SIG-M5 treated with dmso at 0.1 percent for 504 hours (cell line): ENCODE measurements at regions not wholly inside any gene's neighbourhood (a gene's known extent, or its start where the extent isn't known, plus 50 kb on each side); places are given as distances from the start of the nearest gene placed in this dataset.
"Not testable (repeated sequence)": the region's sequence is repeated elsewhere in the genome, so short reads cannot be mapped to it uniquely, and the experiment has no call there.

Experiments used
- DNase-seq: peaks from one replicate; lab custom pipeline; 2025; ENCODE audit not compliant: unreplicated experiment; lab: John Stamatoyannopoulos, UW

GRCh38 chr6:96276305-96276704 is 245.3 kb upstream of the UFL1 start:
- DNase-seq = no peak

- no peak for DNase-seq
Observed at GRCh38 chr6:96276856-96277255, 244.8 kb upstream of the UFL1 start.

DNA sequence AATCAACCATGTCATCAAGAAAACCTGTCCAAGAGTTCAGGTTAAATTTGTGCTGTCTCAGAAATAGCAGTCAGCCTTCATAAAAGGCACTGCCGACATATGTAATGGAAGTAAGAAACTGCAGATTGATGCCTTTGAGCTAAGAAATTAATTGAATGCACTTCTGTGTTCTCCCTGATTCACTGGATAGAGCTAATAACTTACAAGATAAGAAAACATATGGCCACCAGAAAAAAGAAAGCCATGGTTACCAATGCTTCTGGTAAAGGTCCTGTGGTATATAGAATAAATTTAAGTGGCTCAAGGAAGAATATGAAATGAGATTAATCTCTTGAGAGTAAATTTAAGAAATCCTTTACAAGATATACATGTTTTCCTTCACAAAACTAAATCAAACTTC is 242.5 kb upstream of the UFL1 start:
- DNase-seq = no peak

GRCh38 chr6:96286503-96286902 is 235.1 kb upstream of the UFL1 start:
- DNase-seq = no peak

DNA sequence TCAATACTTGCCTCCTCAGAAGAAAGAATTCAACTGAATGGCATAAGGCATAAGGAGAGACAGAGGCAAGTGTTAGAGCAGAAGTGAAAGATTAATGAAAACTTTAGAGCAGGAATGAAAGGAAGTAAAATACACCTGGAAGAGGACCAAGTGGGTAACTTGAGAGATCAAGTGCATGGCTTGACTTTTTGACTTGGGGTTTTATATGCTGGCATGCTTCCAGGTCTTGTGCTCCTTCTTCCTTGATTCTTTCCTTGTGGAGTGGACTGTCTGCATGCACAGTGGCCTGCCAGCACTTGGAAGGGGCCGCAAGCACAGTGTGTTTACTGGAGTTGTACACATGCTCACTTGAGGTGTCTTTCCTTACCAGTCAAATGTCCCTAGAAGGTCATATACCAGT is 222.1 kb upstream of the UFL1 start:
- DNase-seq = no peak

- no peak for DNase-seq
Observed at GRCh38 chr6:96301023-96301422, 220.6 kb upstream of the UFL1 start.

GRCh38 chr6:96301781-96302180 is 219.8 kb upstream of the UFL1 start:
- DNase-seq = no peak

DNA sequence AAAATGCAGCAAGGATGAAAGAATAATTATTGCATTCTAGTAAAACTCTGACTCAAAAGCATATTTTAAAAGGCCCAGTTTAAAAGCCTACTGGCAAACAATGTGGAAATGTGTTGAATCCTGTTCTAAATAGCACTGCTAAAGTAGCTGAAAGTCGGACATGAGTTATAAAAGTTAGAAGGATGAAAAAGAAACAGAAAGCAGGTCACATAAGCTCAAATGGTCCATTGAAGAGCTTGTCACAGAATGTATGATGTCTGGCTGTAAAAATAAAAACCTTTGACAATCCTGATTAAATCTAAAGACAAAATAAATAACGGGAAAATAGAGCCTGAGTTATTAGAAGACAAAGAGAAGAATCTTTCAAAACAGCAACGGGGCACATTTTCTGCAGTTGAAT is 218.6 kb upstream of the UFL1 start:
- no peak for DNase-seq

DNA sequence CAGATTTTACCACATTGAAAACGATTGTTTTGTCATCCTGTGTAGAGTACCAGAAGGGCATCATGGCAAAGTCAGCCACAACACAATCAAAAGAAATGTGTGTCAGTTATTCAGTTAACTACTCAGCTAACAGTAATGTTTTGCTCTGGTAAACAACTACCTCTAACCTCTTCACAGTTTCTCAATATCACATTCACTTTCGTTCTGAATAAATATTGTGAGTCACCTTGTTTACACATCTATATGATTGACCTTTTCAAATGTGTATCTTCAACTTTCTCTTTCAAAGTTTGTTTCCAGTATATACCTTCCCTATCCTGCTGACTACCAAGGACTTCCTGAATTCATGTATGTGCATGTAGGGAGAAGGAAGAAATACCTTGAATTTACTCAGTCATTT is 216.6 kb upstream of the UFL1 start:
- DNase-seq = peak; percentile 4

DNA sequence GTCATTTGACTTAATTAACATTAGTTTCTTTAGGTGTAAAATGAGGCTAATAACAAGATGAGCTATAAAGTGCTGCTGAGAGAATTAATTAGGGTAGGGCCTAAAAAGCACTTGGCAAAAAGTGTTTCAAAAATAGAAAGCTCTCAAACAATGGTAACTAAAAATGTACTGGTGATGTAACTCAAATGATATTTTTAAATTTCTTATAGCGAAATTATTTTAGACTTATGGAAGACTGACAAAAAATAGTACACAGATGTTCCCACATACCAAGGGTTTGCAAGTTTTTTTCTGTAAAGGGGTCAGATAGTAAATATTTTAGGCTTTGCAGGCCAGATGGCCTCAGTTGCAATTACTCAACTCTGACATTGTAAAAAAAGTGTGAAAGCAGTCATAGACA is 190.7 kb upstream of the UFL1 start:
- no peak for DNase-seq

GRCh38 chr6:96340164-96340563 is 181.4 kb upstream of the UFL1 start:
- no peak for DNase-seq

GRCh38 chr6:96345501-96345900 is 176.1 kb upstream of the UFL1 start:
- DNase-seq = no peak

DNA sequence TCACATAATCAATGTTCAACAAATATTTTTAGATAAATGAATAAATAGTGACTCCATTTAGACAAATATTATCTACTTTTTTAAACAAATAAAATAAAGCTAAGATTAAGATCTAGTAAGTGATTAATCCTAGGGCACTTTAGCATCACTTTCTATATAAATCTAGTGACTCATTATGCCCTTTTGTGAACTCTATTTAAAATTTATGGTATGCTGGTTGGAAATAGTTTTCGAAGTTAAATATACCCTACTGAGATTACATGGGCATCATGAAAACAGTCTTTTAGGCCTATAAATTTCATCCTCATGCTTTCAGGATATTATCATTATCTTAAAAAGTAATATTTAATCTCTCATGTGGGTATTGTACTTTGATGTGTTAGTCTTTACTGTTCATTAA is 140.4 kb upstream of the UFL1 start:
- DNase-seq = no peak

DNA sequence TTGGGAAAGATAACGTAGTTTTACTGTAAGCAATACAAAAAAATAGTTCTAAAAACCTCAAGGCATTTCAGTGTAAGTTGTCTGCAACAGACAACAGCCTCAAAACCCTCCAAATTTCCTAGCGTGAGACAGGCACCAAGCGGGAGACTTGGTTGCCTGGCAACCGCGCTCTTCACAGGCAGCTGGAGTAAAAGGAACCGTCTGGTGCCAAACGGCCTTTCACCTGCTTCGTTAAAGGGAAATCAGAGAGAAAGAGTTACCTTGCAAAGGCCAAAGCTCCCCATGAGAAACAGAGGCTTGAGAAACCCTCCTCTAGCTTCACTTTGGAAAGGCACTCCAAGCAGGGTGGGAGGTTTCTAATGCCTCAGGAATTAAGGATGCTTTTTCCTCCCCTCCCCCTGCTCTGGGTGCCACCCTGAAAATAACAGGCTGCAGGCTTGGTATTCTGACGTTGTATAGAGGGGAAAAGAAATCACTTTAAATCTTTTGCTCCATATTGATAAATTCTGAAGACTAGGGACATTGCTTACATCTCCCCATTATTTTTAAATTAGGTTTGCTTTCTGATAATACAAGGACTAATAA is 129.7 kb upstream of the UFL1 start:
- DNase-seq = no peak

DNA sequence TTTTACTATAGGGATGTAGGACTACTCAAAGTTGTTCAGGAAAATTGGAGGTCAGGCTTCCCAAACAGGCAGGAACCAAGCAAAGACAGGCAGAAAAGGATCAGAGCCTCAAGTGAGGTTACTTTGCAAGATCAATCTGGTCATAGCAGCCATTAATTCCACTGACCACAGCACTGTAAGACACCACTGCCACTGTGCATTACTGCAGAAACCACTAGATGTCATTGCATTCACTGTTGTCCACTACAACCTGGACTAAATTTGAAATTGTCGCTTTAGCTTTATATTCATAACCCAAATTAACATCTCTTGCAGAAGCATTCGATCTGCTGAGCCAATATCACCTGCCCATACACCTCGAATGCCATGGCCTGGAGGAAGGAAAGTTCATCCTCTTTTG is 126.9 kb upstream of the UFL1 start:
- DNase-seq = no peak

GRCh38 chr6:96410467-96410866 is 111.1 kb upstream of the UFL1 start:
- DNase-seq = no peak

DNA sequence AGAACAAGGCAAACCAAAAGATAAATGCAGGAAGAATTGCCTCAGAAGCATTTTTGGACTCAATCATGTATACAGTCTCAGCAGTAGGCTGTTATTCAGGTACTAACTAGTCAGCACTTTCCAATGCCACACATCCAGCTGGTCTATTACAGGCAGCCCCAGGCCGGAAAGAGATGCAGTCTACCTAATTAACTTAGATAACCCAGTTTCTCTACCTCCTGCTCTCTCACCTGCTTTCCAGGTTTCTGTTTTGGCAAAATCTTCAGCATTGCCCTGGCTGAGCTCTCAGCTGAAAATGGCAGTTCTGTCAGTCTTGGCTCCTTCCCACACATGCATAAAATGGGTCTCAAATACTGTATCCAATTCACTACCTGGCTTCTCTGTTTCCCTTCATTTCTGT is 101.3 kb upstream of the UFL1 start:
- no peak for DNase-seq

DNA sequence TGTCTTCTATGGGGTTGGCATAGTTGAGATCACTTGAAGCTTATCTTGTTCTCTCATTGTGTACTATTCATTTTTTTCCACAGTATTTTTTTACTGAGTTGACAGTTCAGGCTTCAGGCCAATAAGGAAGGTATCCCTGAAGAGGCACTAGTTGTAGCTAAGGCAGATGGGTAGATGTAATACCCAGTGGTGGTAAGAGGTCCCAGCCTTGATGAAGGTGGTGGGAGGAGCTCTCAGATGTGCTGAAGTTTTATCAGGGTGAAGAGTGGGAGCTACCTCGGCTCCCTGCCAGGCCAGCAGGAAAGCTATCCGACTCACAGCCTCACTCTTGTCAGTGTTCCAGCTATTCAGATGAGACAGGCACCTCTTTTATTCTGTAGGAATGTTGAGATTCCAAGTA is 87.7 kb upstream of the UFL1 start:
- DNase-seq = no peak

DNA sequence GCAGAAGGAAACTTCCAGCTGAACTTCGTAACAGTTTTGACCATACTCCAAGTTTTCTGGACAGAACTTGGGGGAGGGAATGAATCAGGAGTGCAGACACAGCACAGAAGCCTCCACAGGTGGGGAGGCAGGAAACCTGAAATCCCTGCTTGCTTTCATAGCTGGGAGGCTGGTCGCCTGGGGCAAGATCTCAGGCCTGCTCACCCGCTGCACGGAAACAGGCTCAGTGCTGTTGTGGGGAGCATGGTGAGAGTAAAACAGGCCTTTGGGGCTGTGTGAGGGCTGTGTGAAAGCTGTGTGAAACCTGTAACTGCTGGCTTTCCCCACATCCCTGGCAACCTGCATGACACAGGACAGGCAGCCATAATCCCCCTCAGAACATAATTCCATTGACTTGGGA is 85.2 kb upstream of the UFL1 start:
- DNase-seq = no peak

DNA sequence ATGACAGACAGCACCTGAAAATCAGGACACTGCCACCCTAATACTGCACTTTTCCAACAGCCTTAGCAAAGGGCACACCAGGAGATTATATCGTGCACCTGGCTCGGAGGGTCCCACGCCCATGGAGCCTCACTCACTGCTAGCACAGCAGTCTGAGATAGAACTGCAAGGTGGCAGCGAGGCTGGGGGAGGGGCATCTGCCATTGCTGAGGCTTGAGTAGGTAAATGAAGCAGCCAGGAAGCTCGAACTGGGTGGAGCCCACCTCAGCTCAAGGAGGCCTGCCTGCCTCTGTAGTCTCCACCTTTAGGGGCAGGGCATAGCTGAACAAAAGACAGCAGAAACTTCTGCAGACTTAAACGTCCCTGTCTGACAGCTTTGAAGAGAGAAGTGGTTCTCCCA is 84.4 kb upstream of the UFL1 start:
- DNase-seq = not testable (repeated sequence)

DNA sequence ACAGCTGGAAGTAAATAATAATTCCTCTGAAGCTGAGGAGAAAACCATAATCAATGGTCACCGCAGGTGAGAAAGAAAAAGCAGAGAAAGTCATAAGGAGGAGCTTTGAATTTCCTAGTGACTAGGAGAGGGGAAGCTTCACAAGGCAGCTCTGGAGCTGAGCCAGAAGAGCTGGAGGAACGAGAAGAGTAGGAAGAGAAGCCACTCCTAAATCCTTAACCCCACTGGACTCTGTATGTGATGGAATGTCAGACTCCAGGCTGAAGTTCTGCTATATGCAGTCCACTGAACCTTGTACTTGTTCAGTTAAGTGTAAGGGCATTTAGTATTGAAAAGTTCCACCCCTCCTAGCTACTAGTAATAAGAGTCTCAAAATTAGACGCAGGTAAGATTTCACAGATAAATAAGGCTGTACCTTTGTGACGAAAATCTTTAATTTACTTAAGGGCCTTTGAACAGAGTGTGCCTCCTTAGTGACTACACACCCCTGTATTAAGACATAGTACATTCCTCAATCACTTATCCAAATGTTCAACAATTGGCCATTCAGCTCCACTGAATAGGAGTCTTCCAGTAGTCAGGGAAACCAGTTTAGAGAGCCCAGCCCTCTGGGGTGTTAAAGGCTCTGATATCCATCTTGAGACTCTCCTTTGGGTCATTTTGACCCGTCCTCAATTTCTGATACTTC is 71.4 kb upstream of the UFL1 start:
- no peak for DNase-seq

DNA sequence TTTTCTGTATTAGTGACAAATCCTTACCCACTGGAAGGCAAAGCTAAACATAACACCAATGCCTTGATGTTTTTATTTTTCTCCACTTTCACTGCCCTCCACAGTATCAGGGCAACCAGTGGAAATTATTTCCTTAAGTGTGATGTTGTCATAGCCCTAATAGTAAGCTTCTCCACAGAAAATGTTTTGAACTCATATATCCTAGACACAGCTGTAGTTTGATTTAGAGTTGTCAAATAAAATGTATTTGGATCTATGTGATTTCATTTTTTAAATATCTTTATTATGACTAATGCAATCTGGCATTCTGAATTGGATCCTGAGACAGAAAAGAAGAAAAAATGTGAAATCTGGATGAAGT is 70.9 kb upstream of the UFL1 start:
- DNase-seq = no peak

GRCh38 chr6:96458771-96459170 is 62.8 kb upstream of the UFL1 start:
- DNase-seq = no peak
